ENCODE measurements at regions not wholly inside any gene's neighbourhood (a gene's known extent, or its start where the extent isn't known, plus 50 kb on each side); places are given as distances from the start of the nearest gene placed in this dataset.

DNA sequence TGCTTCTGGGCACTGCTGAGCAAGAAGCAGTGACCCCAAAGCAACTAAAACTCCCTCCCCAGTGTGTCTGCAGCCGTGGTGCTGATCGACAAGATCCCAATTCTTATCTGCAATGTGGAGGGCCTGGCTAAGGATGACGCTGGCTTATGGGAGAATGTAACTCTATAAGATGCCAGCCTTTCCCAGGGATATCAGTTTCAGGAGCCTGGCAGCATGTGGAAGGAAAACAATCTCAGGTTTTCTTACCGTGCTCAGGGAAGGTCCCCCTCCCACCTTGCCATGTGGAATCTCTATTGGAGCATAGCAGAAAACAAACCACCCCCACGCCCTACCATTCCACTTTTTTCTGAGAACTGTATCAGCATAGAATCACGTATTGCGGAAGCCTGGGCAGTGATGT is 87.7 kb upstream of the PTPN3 start:
- TF ChIP-seq, protein P1, sequence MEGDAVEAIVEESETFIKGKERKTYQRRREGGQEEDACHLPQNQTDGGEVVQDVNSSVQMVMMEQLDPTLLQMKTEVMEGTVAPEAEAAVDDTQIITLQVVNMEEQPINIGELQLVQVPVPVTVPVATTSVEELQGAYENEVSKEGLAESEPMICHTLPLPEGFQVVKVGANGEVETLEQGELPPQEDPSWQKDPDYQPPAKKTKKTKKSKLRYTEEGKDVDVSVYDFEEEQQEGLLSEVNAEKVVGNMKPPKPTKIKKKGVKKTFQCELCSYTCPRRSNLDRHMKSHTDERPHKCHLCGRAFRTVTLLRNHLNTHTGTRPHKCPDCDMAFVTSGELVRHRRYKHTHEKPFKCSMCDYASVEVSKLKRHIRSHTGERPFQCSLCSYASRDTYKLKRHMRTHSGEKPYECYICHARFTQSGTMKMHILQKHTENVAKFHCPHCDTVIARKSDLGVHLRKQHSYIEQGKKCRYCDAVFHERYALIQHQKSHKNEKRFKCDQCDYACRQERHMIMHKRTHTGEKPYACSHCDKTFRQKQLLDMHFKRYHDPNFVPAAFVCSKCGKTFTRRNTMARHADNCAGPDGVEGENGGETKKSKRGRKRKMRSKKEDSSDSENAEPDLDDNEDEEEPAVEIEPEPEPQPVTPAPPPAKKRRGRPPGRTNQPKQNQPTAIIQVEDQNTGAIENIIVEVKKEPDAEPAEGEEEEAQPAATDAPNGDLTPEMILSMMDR (conservative IDR thresholded peaks at IDR 0.05; ENCODE audit: low read depth, low read length), result no peak
- no peak for TF ChIP-seq POLR2A (IDR thresholded peaks at IDR 0.05; ENCODE audit: low read depth, low read length)
- TF ChIP-seq CHD1 (IDR thresholded peaks at IDR 0.05; ENCODE audit: low read depth, low read length), result no peak
- no peak for TF ChIP-seq MAZ (IDR thresholded peaks at IDR 0.05; ENCODE audit: borderline replicate concordance, low read depth, low read length)
- TF ChIP-seq, protein P2, sequence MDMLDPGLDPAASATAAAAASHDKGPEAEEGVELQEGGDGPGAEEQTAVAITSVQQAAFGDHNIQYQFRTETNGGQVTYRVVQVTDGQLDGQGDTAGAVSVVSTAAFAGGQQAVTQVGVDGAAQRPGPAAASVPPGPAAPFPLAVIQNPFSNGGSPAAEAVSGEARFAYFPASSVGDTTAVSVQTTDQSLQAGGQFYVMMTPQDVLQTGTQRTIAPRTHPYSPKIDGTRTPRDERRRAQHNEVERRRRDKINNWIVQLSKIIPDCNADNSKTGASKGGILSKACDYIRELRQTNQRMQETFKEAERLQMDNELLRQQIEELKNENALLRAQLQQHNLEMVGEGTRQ (IDR thresholded peaks at IDR 0.05; ENCODE audit: low read depth, low read length), result no peak

Measured in IMR-90 (cell line).